ENCODE measurements at regions not wholly inside any gene's neighbourhood (a gene's known extent, or its start where the extent isn't known, plus 50 kb on each side); places are given as distances from the start of the nearest gene placed in this dataset.

DNA sequence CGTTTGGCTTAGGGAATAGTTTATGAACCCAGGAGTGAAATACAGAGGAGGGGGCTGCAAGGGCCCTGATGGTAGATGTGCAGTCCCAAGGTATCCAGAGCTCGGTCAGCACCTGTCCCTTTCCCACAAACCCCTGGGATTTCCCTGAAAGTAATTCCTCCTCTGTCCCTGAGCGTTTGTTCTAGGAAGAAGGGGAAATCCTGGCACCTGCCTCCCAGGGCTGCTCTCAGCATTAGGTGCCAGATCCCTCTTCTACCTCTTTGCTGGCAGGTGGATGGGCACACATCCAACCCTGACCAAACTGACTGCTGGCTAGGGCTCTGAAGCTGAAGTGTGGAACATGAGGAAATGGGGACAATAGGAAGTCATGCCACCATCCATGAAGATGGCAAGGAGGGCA lies 824.0 kb downstream of the SLC4A3 start:
- no peak for TF ChIP-seq POLR2A (IDR thresholded peaks at IDR 0.05)
- TF ChIP-seq, protein P1, sequence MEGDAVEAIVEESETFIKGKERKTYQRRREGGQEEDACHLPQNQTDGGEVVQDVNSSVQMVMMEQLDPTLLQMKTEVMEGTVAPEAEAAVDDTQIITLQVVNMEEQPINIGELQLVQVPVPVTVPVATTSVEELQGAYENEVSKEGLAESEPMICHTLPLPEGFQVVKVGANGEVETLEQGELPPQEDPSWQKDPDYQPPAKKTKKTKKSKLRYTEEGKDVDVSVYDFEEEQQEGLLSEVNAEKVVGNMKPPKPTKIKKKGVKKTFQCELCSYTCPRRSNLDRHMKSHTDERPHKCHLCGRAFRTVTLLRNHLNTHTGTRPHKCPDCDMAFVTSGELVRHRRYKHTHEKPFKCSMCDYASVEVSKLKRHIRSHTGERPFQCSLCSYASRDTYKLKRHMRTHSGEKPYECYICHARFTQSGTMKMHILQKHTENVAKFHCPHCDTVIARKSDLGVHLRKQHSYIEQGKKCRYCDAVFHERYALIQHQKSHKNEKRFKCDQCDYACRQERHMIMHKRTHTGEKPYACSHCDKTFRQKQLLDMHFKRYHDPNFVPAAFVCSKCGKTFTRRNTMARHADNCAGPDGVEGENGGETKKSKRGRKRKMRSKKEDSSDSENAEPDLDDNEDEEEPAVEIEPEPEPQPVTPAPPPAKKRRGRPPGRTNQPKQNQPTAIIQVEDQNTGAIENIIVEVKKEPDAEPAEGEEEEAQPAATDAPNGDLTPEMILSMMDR (IDR thresholded peaks at IDR 0.05): no peak
- Histone ChIP-seq H3K27me3 (no peaks in the 10 kb centered on the region), H3K4me3 (no peak overlapping the region), H3K27ac (no peak overlapping the region), H3K4me1 (replicated peaks in 1 of 2) (no peaks in the 10 kb centered on the region), H3K36me3 (replicated peaks in 1 of 2) (no peaks in the 10 kb centered on the region), H3K9me3 (replicated peaks in 1 of 3) (no peaks in the 10 kb centered on the region)
- WGBS, 4 donors: 71 to 83% (median 77%) methylated on average over 3 of the region's 3 CpGs
- no peak for DNase-seq
- intact Hi-C loops (cut with DNase I): no loop called here

DNA sequence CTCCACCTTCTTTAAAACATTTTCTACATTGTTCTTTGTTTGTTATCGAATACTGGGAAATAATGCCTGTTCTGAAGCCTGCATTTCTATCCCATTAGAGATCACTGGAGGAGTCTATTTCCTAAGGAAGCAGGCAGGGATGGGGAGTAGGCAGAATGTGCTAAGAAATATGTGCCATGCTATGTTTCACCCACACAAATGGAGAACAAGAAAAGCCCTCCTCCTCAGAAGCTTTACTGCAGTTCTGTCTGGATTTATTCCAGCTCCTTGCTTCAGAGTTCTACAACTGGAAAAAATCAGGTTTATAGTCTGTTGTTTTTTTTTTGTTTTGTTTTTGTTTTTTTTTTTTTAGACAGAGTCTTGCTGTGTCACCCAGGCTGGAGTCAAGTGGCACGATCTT lies 825.1 kb downstream of the SLC4A3 start:
- Histone ChIP-seq H3K36me3 (replicated peaks in 1 of 2) (no peaks in the 10 kb centered on the region), H3K4me3 (no peak overlapping the region), H3K27ac (no peak overlapping the region), H3K9me3 (replicated peaks in 1 of 3) (no peaks in the 10 kb centered on the region), H3K27me3 (no peaks in the 10 kb centered on the region), H3K4me1 (replicated peaks in 1 of 2) (no peaks in the 10 kb centered on the region)
- TF ChIP-seq, protein P1 (IDR thresholded peaks at IDR 0.05): no peak
- intact Hi-C loops (cut with DNase I): no loop called here
- no peak for DNase-seq
- WGBS, 4 donors: 79 to 90% (median 82%) methylated on average over 2 of the region's 2 CpGs

DNA sequence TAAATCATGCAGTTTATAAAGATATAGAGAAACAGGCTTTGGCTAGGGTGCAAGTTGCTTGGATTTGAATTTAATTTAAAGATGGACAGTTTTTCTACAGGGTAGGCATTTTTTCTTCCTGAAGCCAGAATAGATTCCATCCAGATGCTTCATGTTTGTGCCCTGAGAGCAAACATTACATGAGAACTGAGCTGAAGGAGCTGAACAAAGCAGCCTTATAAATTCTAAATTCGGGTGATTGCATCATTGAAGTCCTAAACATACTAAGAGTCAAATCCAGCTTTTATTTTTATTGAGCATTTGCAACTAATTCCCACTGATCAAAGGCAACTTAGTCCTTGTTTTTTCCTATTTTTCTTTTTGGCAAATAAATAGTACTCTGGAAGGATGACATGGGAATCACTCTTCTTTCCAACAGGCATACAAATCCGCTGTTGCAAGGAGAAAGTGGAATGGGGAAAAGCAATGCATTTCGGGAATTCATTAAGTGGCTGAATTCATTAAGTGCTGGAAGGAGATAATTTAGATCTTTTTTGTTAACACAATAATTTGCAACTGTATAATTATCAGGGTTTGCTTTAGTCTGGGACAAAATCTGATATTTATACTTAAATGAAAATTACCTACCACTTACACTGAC lies 828.0 kb downstream of the SLC4A3 start:
- DNase-seq: no peak
- Histone ChIP-seq H3K4me3 (no peak overlapping the region), H3K36me3 (replicated peaks in 1 of 2) (no peaks in the 10 kb centered on the region), H3K9me3 (replicated peaks in 1 of 3) (no peaks in the 10 kb centered on the region), H3K27me3 (no peaks in the 10 kb centered on the region), H3K4me1 (replicated peaks in 1 of 2) (no peaks in the 10 kb centered on the region), H3K27ac (no peak overlapping the region)
- 56 to 73% (median 61%) methylated on average over 3 of the region's 3 CpGs for WGBS, 4 donors
- intact Hi-C loops (cut with DNase I): no loop called here
- no peak for TF ChIP-seq POLR2A (IDR thresholded peaks at IDR 0.05)
- TF ChIP-seq, protein P1 (IDR thresholded peaks at IDR 0.05): no peak

DNA sequence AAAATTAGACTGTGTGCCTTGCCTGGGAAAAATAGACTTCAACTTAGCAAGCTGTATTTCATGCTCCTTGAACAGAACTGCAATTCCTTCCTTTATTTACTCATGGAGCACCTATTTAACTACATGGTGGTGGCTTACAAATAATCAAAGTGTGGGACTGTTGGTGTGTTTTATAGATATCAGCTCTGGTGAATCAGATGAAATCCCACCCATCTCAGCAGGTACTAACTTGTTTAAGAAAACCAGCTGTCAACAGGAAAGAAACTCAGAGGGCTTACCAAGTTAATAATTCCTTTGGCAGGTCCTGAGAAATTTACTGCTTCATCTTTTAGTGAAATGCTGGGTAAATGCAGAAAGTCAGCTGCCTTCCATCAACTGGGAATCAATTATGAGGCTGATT lies 830.6 kb downstream of the SLC4A3 start:
- H3K27me3 ChIP-seq: no peaks in the 10 kb centered on the region
- intact Hi-C loops (cut with DNase I): no loop called here

More for the DNA sequence above, 830.6 kb downstream of the SLC4A3 start:
- Histone ChIP-seq H3K27ac (no peak overlapping the region), H3K9me3 (replicated peaks in 1 of 3) (no peaks in the 10 kb centered on the region), H3K36me3 (replicated peaks in 1 of 2) (no peaks in the 10 kb centered on the region), H3K4me1 (replicated peaks in 1 of 2) (no peaks in the 10 kb centered on the region), H3K4me3 (no peak overlapping the region)
- no peak for DNase-seq
- TF ChIP-seq, protein P1 (IDR thresholded peaks at IDR 0.05): no peak
- TF ChIP-seq POLR2A (IDR thresholded peaks at IDR 0.05): no peak
